ENCODE measurements at regions not wholly inside any gene's neighbourhood (a gene's known extent, or its start where the extent isn't known, plus 50 kb on each side); places are given as distances from the start of the nearest gene placed in this dataset.

GRCh38 chr2:40786636-40787035 lies 334.7 kb upstream of the SLC8A1 start:
- WGBS, 2 donors: 72 to 80% methylated on average over 1 of the region's 1 CpG
- Histone ChIP-seq H3K9me3 (peaks cover 0 to 2% (median 0%) of the 10 kb centered on the region in 11 donors), H3K27ac (no peak overlapping the region), H3K27me3 (no peaks in the 10 kb centered on the region), H3K4me3 (no peak overlapping the region), H3K4me1 (no peaks in the 10 kb centered on the region), H3K36me3 (no peaks in the 10 kb centered on the region)
- no peak for TF ChIP-seq CTCF (IDR thresholded peaks at IDR 0.05)
- intact Hi-C loops (cut with DNase I): no loop called here
- no peak for DNase-seq
- no peak for ATAC-seq

GRCh38 chr2:40797120-40797519 lies 345.2 kb upstream of the SLC8A1 start:
- 65 to 76% methylated on average over 2 of the region's 2 CpGs for WGBS, 2 donors
- no peak for ATAC-seq
- Histone ChIP-seq H3K9me3 (peaks cover 0 to 5% (median 0%) of the 10 kb centered on the region in 11 donors), H3K27me3 (no peaks in the 10 kb centered on the region), H3K4me1 (no peaks in the 10 kb centered on the region), H3K4me3 (no peak overlapping the region), H3K36me3 (no peaks in the 10 kb centered on the region), H3K27ac (no peak overlapping the region)
- no peak for TF ChIP-seq CTCF (IDR thresholded peaks at IDR 0.05)
- intact Hi-C loops (cut with DNase I): no loop called here
- no peak for DNase-seq

- H3K9me3 ChIP-seq: peaks cover 0 to 5% (median 0%) of the 10 kb centered on the region in 11 donors
- H3K36me3 ChIP-seq: no peaks in the 10 kb centered on the region
- no peaks in the 10 kb centered on the region for H3K4me1 ChIP-seq
- intact Hi-C loops (cut with DNase I): no loop called here
- DNase-seq: no peak
- H3K27ac ChIP-seq: no peak overlapping the region
- 76 to 77% methylated on average over 2 of the region's 2 CpGs for WGBS, 2 donors
- no peak for ATAC-seq
- no peaks in the 10 kb centered on the region for H3K27me3 ChIP-seq
- TF ChIP-seq CTCF (IDR thresholded peaks at IDR 0.05): no peak
- no peak overlapping the region for H3K4me3 ChIP-seq
Observed at GRCh38 chr2:40803900-40804299, 352.0 kb upstream of the SLC8A1 start.

- Histone ChIP-seq H3K4me1 (peaks cover 0 to 5% (median 0%) of the 10 kb centered on the region in 9 donors), H3K27ac (no peak overlapping the region), H3K27me3 (no peaks in the 10 kb centered on the region), H3K36me3 (no peaks in the 10 kb centered on the region), H3K4me3 (no peak overlapping the region), H3K9me3 (no peaks in the 10 kb centered on the region)
- ATAC-seq: no peak
- 87 to 94% methylated on average over 10 of the region's 10 CpGs for WGBS, 2 donors
- DNase-seq: no peak
- no peak for TF ChIP-seq CTCF (IDR thresholded peaks at IDR 0.05)
- intact Hi-C loops (cut with DNase I): no loop called here
Observed at GRCh38 chr2:40809156-40809555, 357.3 kb upstream of the SLC8A1 start.

Measured in heart right ventricle (tissue), 16 donors.